LNCaP clone FGC (cell line): ENCODE measurements at regions not wholly inside any gene's neighbourhood (a gene's known extent, or its start where the extent isn't known, plus 50 kb on each side); places are given as distances from the start of the nearest gene placed in this dataset.

Source experiments
- DNase-seq: peaks from one replicate; pipeline ENCODE4 v3.0.0-alpha.2; 2011; ENCODE audit warnings: low read depth
- H3K4me3 ChIP-seq: 2 replicates; pipeline ENCODE4 v1.5.1; 2011; ENCODE audit warnings: mild to moderate bottlenecking, low read depth, low read length, control low read depth
- CTCF ChIP-seq: IDR thresholded peaks from 2 replicates; pipeline ENCODE4 v1.5.1; 2012; ENCODE audit warnings: mild to moderate bottlenecking; ENCODE audit not compliant: control insufficient read depth, insufficient read depth; ENCODE audit errors: extremely low read depth

- DNase-seq: no peak
- no peak overlapping the region for H3K4me3 ChIP-seq
- no peak for TF ChIP-seq CTCF
These were observed 90.9 kb upstream of the ROBO2 start for GRCh38 chr3:76949033-76949432.

- no peak for TF ChIP-seq CTCF
- DNase-seq: no peak
- H3K4me3 ChIP-seq: no peak overlapping the region
These were observed 90.4 kb upstream of the ROBO2 start for GRCh38 chr3:76949462-76949861.

GRCh38 chr3:76950590-76950989 is 89.3 kb upstream of the ROBO2 start:
- no peak for TF ChIP-seq CTCF
- DNase-seq: no peak

GRCh38 chr3:76954412-76954811 is 85.5 kb upstream of the ROBO2 start:
- DNase-seq: no peak
- TF ChIP-seq CTCF: no peak
- no peak overlapping the region for H3K4me3 ChIP-seq

More at GRCh38 chr3:76950590-76950989, 89.3 kb upstream of the ROBO2 start:
- no peak overlapping the region for H3K4me3 ChIP-seq

- no peak for DNase-seq
- TF ChIP-seq CTCF: no peak
- no peak overlapping the region for H3K4me3 ChIP-seq
These were observed 81.6 kb upstream of the ROBO2 start for GRCh38 chr3:76958274-76958673.

- H3K4me3 ChIP-seq: no peak overlapping the region
- TF ChIP-seq CTCF: no peak
- DNase-seq: no peak
These were observed 81.0 kb upstream of the ROBO2 start for GRCh38 chr3:76958861-76959260.

- DNase-seq: no peak
- TF ChIP-seq CTCF: no peak
- H3K4me3 ChIP-seq: no peak overlapping the region
These were observed 78.6 kb upstream of the ROBO2 start for GRCh38 chr3:76961284-76961683.
